ENCODE measurements at regions not wholly inside any gene's neighbourhood (a gene's known extent, or its start where the extent isn't known, plus 50 kb on each side); places are given as distances from the start of the nearest gene placed in this dataset.

DNA sequence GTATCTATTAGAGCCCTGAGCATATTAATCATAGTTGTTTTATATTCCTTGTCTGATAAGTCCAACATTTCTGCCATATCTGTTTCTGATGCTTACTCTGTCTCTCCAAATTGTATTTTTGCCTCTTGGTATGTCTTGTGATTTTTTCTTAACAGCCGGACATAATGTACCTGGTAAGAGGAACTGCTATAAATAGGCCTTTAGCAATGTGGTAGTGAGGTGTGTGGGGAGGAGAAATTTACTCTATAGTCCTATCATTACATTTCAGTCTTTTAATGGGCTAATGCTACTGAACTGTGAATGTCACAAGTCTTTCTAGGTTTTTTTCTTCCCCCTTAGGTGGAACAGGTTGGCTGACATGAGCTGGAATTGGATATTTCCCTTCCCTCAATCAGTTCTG lies 176.1 kb upstream of the FGF10 start:
- no peak for TF ChIP-seq SUZ12 (IDR thresholded peaks at IDR 0.05; ENCODE audit: extremely low read depth, insufficient read depth, insufficient read length)
- TF ChIP-seq YY1 (IDR thresholded peaks at IDR 0.05; ENCODE audit: insufficient read depth, insufficient read length): no peak
- TF ChIP-seq ZNF274 (IDR thresholded peaks at IDR 0.05; ENCODE audit: low read depth, low read length): no peak
- Histone ChIP-seq H3K9me3 (ENCODE audit: insufficient read depth, low read length) (no peaks in the 10 kb centered on the region), H3K4me3 (ENCODE audit: insufficient read length, low read depth) (no peak overlapping the region), H3K4me1 (ENCODE audit: insufficient read depth, insufficient read length) (no peaks in the 10 kb centered on the region), H3K9ac (ENCODE audit: insufficient read length, low read depth) (no peak overlapping the region), H3K36me3 (ENCODE audit: insufficient read depth, insufficient read length, low read length) (no peaks in the 10 kb centered on the region), H3K27me3 (ENCODE audit: insufficient read depth, insufficient read length) (no peaks in the 10 kb centered on the region)
- DNase-seq (ENCODE audit: low read depth, low spot score): no peak

DNA sequence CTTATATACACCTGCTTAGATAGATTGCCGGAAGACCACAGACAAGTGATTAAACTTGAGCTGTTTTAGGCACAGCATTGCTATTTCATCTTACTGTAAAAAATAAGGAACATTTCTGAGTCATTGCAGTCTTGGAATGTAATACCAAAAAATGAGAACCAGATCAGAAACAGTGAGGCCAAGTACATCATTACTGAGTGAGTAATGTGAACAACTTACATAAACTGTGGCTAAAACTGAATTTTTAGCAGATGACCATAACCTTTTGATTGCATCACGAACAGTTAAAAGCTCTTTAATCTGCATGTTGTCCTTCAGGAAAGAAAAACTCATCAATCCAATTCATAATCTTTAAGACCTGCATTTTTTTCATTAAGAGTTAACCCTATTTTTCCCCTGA lies 157.1 kb upstream of the FGF10 start:
- no peak overlapping the region for H3K9ac ChIP-seq (ENCODE audit: insufficient read length, low read depth)
- no peaks in the 10 kb centered on the region for H3K9me3 ChIP-seq (ENCODE audit: insufficient read depth, low read length)
- no peaks in the 10 kb centered on the region for H3K4me1 ChIP-seq (ENCODE audit: insufficient read depth, insufficient read length)
- no peak for DNase-seq (ENCODE audit: low read depth, low spot score)
- H3K4me3 ChIP-seq (ENCODE audit: insufficient read length, low read depth): no peak overlapping the region
- TF ChIP-seq YY1 (IDR thresholded peaks at IDR 0.05; ENCODE audit: insufficient read depth, insufficient read length): no peak
- TF ChIP-seq SUZ12 (IDR thresholded peaks at IDR 0.05; ENCODE audit: extremely low read depth, insufficient read depth, insufficient read length): no peak
- TF ChIP-seq ZNF274 (IDR thresholded peaks at IDR 0.05; ENCODE audit: low read depth, low read length): no peak
- no peaks in the 10 kb centered on the region for H3K27me3 ChIP-seq (ENCODE audit: insufficient read depth, insufficient read length)
- no peaks in the 10 kb centered on the region for H3K36me3 ChIP-seq (ENCODE audit: insufficient read depth, insufficient read length, low read length)

DNA sequence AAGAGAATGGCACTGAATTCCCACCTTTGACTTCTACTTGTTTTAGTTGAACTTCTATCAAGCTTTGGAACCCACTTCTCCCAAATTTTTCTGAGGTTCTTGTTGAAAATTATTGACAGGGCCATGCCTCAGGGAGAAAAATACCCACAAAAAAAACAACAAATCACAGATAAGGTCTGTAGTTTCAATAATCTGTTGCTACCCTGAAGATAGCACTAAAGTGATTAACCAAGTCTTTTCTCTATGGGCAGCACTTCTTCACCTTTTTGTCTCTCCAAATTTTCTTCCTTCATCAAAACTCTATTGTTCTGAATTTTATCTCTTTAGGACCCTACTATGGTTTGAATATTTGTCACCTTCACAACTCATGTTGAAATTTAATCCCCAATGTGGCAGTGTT lies 154.3 kb upstream of the FGF10 start:
- no peak for DNase-seq (ENCODE audit: low read depth, low spot score)
- H3K9me3 ChIP-seq (ENCODE audit: insufficient read depth, low read length): no peaks in the 10 kb centered on the region
- H3K4me1 ChIP-seq (ENCODE audit: insufficient read depth, insufficient read length): no peaks in the 10 kb centered on the region
- H3K27me3 ChIP-seq (ENCODE audit: insufficient read depth, insufficient read length): no peaks in the 10 kb centered on the region
- TF ChIP-seq YY1 (IDR thresholded peaks at IDR 0.05; ENCODE audit: insufficient read depth, insufficient read length) (no peak), SUZ12 (IDR thresholded peaks at IDR 0.05; ENCODE audit: extremely low read depth, insufficient read depth, insufficient read length) (no peak), ZNF274 (IDR thresholded peaks at IDR 0.05; ENCODE audit: low read depth, low read length) (no peak)
- H3K4me3 ChIP-seq (ENCODE audit: insufficient read length, low read depth): no peak overlapping the region
- H3K36me3 ChIP-seq (ENCODE audit: insufficient read depth, insufficient read length, low read length): no peaks in the 10 kb centered on the region
- H3K9ac ChIP-seq (ENCODE audit: insufficient read length, low read depth): no peak overlapping the region

DNA sequence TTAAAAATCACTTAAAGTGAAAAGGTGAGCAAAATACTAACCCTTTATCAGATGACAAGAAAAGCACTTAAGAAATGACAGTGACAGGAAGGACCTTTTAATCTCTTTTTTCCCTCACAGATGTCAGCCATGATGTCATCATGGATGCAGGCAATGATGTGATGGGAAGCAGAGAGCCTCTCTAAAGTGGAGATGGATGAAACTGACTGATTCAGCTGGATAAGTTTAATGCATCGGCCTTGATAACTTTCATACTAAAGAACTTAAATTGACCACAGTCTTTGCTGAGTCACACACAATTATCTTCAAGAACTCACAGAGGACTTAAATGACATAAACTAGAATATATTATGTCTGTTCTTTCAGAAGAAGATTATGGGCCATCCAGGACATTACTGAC lies 153.2 kb upstream of the FGF10 start:
- Histone ChIP-seq H3K9ac (ENCODE audit: insufficient read length, low read depth) (no peak overlapping the region), H3K36me3 (ENCODE audit: insufficient read depth, insufficient read length, low read length) (no peaks in the 10 kb centered on the region), H3K9me3 (ENCODE audit: insufficient read depth, low read length) (no peaks in the 10 kb centered on the region), H3K27me3 (ENCODE audit: insufficient read depth, insufficient read length) (no peaks in the 10 kb centered on the region), H3K4me1 (ENCODE audit: insufficient read depth, insufficient read length) (no peaks in the 10 kb centered on the region), H3K4me3 (ENCODE audit: insufficient read length, low read depth) (no peak overlapping the region)
- TF ChIP-seq ZNF274 (IDR thresholded peaks at IDR 0.05; ENCODE audit: low read depth, low read length) (no peak), SUZ12 (IDR thresholded peaks at IDR 0.05; ENCODE audit: extremely low read depth, insufficient read depth, insufficient read length) (no peak), YY1 (IDR thresholded peaks at IDR 0.05; ENCODE audit: insufficient read depth, insufficient read length) (no peak)
- no peak for DNase-seq (ENCODE audit: low read depth, low spot score)

DNA sequence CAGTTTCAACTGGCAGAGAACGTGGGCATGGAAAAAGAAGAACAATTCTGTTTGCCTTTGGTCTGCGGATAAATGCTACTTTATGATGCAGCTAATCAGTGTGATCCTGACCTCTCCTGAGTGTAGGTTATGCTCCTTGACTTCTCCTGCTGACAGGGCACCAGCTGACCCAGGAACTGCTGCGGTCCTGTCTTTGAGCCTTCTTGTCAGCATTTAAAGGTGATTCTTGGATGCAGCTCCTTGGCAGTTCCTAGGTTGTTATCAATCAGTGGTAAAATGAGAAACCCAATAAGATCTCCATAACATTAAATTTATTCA lies 150.3 kb upstream of the FGF10 start:
- H3K4me3 ChIP-seq (ENCODE audit: insufficient read length, low read depth): no peak overlapping the region
- no peak for TF ChIP-seq SUZ12 (IDR thresholded peaks at IDR 0.05; ENCODE audit: extremely low read depth, insufficient read depth, insufficient read length)
- no peak for TF ChIP-seq ZNF274 (IDR thresholded peaks at IDR 0.05; ENCODE audit: low read depth, low read length)
- H3K9me3 ChIP-seq (ENCODE audit: insufficient read depth, low read length): no peaks in the 10 kb centered on the region
- DNase-seq (ENCODE audit: low read depth, low spot score): no peak
- H3K9ac ChIP-seq (ENCODE audit: insufficient read length, low read depth): no peak overlapping the region
- H3K27me3 ChIP-seq (ENCODE audit: insufficient read depth, insufficient read length): no peaks in the 10 kb centered on the region
- no peaks in the 10 kb centered on the region for H3K4me1 ChIP-seq (ENCODE audit: insufficient read depth, insufficient read length)
- no peaks in the 10 kb centered on the region for H3K36me3 ChIP-seq (ENCODE audit: insufficient read depth, insufficient read length, low read length)

DNA sequence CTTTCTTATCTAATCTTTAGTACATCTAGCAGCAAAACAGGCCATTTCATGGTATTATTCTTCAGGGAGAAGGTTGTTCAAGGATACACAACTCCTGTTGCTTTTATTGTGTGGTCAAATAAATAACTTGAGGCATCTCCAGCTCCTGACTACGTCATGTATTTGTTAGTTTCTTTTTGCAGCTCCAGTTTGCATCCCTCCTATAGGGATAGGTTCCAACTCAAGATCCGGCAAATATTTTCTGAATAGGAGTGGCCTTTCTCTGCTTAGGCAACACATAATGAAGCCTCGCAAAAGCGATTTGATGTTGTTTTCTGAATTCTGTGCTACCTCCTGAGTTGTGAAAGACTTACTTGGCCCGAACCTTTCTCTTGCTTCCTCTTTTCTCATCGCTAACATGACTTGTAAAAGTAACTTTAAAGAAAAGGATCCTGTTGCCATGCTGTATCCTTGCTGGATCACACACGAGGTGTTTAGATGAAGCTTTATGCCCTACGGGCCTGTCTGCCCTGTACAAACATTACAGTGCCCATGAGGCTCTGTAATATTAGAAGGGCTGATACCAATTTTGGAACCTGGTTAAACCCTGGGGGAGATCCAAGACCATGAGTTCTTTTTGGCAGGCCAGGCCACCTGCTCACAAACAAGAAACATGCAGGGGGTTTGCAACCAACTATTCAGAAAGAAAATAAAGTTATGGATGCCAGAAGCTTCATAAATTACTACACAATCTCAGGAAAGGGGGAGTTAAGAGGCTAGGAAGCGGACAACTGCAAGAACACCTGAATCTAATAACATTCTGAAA lies 149.8 kb upstream of the FGF10 start:
- no peak for DNase-seq (ENCODE audit: low read depth, low spot score)
- Histone ChIP-seq H3K9ac (ENCODE audit: insufficient read length, low read depth) (no peak overlapping the region), H3K27me3 (ENCODE audit: insufficient read depth, insufficient read length) (no peaks in the 10 kb centered on the region), H3K9me3 (ENCODE audit: insufficient read depth, low read length) (no peaks in the 10 kb centered on the region), H3K4me3 (ENCODE audit: insufficient read length, low read depth) (no peak overlapping the region), H3K4me1 (ENCODE audit: insufficient read depth, insufficient read length) (no peaks in the 10 kb centered on the region), H3K36me3 (ENCODE audit: insufficient read depth, insufficient read length, low read length) (no peaks in the 10 kb centered on the region)
- no peak for TF ChIP-seq YY1 (IDR thresholded peaks at IDR 0.05; ENCODE audit: insufficient read depth, insufficient read length)
- TF ChIP-seq ZNF274 (IDR thresholded peaks at IDR 0.05; ENCODE audit: low read depth, low read length): no peak
- TF ChIP-seq SUZ12 (IDR thresholded peaks at IDR 0.05; ENCODE audit: extremely low read depth, insufficient read depth, insufficient read length): no peak

DNA sequence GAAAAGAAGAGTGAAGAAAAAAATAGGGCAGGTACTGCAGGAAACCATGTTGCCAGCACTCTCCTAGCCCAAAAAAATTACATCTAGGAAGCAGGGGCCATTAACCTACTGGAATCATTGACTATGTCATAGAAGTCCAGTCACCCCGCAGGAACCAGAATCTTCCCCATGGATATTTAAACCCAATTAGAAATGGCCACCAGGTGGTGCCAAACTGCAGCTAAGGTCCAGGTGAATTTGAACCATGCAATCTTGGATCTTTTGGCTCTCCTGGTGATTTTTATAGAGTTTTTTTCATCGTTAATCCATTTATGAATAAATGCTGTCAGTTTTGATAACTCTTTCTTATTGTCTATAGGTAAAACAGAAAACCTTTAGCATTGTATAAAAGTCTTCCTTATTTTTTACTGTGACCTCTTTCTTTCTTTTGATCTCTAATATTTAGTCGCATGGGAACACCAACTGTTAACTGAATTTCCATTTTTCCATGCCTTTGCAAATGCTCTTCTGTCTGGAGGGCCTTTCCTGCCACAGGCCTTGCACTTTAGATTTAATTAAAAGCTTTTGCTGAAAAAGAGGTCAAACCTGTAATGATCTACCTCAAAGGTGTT lies 147.5 kb upstream of the FGF10 start:
- no peaks in the 10 kb centered on the region for H3K27me3 ChIP-seq (ENCODE audit: insufficient read depth, insufficient read length)
- no peak overlapping the region for H3K9ac ChIP-seq (ENCODE audit: insufficient read length, low read depth)
- no peaks in the 10 kb centered on the region for H3K36me3 ChIP-seq (ENCODE audit: insufficient read depth, insufficient read length, low read length)
- H3K4me1 ChIP-seq (ENCODE audit: insufficient read depth, insufficient read length): no peaks in the 10 kb centered on the region
- peak; percentile 22 for DNase-seq (ENCODE audit: low read depth, low spot score)
- no peaks in the 10 kb centered on the region for H3K9me3 ChIP-seq (ENCODE audit: insufficient read depth, low read length)
- H3K4me3 ChIP-seq (ENCODE audit: insufficient read length, low read depth): no peak overlapping the region
- TF ChIP-seq ZNF274 (IDR thresholded peaks at IDR 0.05; ENCODE audit: low read depth, low read length): no peak
- no peak for TF ChIP-seq SUZ12 (IDR thresholded peaks at IDR 0.05; ENCODE audit: extremely low read depth, insufficient read depth, insufficient read length)
- no peak for TF ChIP-seq YY1 (IDR thresholded peaks at IDR 0.05; ENCODE audit: insufficient read depth, insufficient read length)
